Loucy (cell line): ENCODE measurements at regions not wholly inside any gene's neighbourhood (a gene's known extent, or its start where the extent isn't known, plus 50 kb on each side); places are given as distances from the start of the nearest gene placed in this dataset.
"Not testable (repeated sequence)": the region's sequence is repeated elsewhere in the genome, so short reads cannot be mapped to it uniquely, and the experiment has no call there.

Experiments
- H2AFZ ChIP-seq: fragments of 200-600 bp; sonication (generic); 2 replicates; pipeline ENCODE4 v1.6.0; 2016; ENCODE audit warnings: antibody characterized with exemption, mild to moderate bottlenecking, low read length, moderate library complexity
- H3F3A ChIP-seq: fragments of 200-600 bp; 2 replicates; pipeline ENCODE4 v1.6.0; 2016; ENCODE audit warnings: antibody characterized with exemption, low read depth, mild to moderate bottlenecking
- H3K27me3 ChIP-seq: fragments of 200-600 bp; sonication (generic); 2 replicates; pipeline ENCODE4 v1.6.1; 2014; ENCODE audit warnings: low read length, mild to moderate bottlenecking; ENCODE audit not compliant: insufficient read depth, poor library complexity, severe bottlenecking
- H3K36me3 ChIP-seq: fragments of 200-600 bp; sonication (generic); 2 replicates; pipeline ENCODE4 v1.6.1; 2016; ENCODE audit warnings: low read length; ENCODE audit not compliant: insufficient read depth
- H3K4me1 ChIP-seq: fragments of 200-600 bp; sonication (generic); 2 replicates; pipeline ENCODE4 v1.5.1; 2014; ENCODE audit warnings: low read length, mild to moderate bottlenecking; ENCODE audit not compliant: insufficient read depth, poor library complexity, severe bottlenecking
- H3K4me2 ChIP-seq: fragments of 200-600 bp; sonication (generic); 2 replicates; pipeline ENCODE4 v1.6.0; 2014; ENCODE audit warnings: antibody characterized with exemption, low read length, low read depth, mild to moderate bottlenecking; ENCODE audit not compliant: poor library complexity, severe bottlenecking
- H3K4me3 ChIP-seq: fragments of 200-600 bp; sonication (generic); 2 replicates; pipeline ENCODE4 v1.5.1; 2014; ENCODE audit warnings: low read length, mild to moderate bottlenecking, mixed read lengths; ENCODE audit not compliant: poor library complexity, severe bottlenecking
- H3K79me2 ChIP-seq: fragments of 200-600 bp; sonication (generic); 2 replicates; pipeline ENCODE4 v1.6.1; 2014; ENCODE audit warnings: low read length; ENCODE audit not compliant: insufficient read depth
- H3K9ac ChIP-seq: fragments of 200-600 bp; sonication (generic); 2 replicates; pipeline ENCODE4 v1.6.0; 2014; ENCODE audit warnings: mild to moderate bottlenecking, low read depth, low read length, moderate library complexity; ENCODE audit not compliant: poor library complexity, severe bottlenecking
- H3K9me2 ChIP-seq: fragments of 200-600 bp; sonication (generic); replicated peaks from 2 replicates; pipeline ENCODE4 v1.6.1; 2016; ENCODE audit warnings: low read depth, low read length, mixed read lengths
- H3K9me3 ChIP-seq: fragments of 200-600 bp; sonication (generic); 2 replicates; pipeline ENCODE4 v1.6.1; 2014; ENCODE audit warnings: mild to moderate bottlenecking, antibody characterized with exemption, low read length, low read depth; ENCODE audit not compliant: insufficient read depth
- H4K20me1 ChIP-seq: fragments of 200-600 bp; sonication (generic); 2 replicates; pipeline ENCODE4 v1.6.0; 2014; ENCODE audit warnings: antibody characterized with exemption, low read length, mild to moderate bottlenecking; ENCODE audit not compliant: insufficient read depth, poor library complexity, severe bottlenecking

DNA sequence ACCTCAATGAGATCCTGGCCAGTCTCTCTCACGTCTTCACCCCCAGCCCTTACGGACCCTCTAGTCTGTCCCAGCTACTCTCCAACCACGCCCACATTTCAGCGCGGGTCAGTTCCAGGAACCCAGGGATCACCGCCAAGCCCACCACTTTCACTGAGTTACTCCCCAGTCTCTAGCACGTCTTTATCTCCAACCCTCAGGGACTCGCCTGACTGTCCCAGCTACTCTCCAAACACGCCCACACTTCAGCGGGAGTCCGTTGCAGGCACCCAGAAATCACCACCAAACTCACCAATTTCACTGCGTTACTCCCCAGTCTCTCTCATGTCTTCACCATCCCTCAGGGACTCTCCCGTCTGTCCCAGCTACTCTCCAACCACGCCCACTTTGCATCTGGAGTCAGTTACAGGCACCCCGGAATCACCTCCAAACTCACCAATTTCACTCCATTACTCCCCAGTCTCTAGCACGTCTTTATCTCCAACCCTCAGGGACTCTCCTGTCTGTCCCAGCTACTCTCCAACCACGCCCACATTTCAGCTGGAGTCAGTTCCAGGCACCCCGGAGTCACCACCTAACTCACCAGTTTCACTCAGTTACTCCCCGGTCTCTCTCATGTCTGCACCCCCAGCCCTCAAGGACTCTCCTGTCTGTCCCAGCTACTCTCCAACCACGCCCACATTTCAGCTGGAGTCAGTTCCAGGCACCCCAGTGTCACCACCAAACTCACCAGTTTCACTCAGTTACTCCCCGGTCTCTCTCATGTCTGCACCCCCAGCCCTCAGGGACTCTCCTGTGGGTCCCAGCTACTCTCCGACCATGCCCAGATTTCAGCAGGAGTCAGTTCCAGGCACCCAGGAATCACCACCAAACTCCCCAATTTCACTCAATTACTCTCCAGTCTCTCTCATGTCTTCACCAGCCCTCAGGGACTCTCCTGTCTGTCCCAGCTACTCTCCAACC lies 336.8 kb downstream of the CWH43 start:
- not testable (repeated sequence) for H2AFZ ChIP-seq, H3K4me3 ChIP-seq, H3K9me2 ChIP-seq, H3K9ac ChIP-seq, H3K27me3 ChIP-seq, H3K79me2 ChIP-seq, H3K36me3 ChIP-seq, H3F3A ChIP-seq, H3K4me1 ChIP-seq, H3K4me2 ChIP-seq, H4K20me1 ChIP-seq, H3K9me3 ChIP-seq

DNA sequence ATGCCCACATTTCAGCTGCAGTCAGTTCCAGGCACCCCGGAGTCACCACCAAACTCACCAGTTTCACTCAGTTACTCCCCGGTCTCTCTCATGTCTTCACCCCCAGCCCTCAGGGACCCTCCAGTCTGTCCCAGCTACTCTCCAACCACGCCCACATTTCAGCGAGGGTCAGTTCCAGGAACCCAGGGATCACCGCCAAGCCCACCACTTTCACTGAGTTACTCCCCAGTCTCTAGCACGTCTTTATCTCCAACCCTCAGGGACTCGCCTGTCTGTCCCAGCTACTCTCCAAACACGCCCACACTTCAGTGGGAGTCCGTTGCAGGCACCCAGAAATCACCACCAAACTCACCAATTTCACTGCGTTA lies 337.5 kb downstream of the CWH43 start:
- H3K4me1 ChIP-seq, H3K9ac ChIP-seq, H3K9me2 ChIP-seq, H3K4me3 ChIP-seq, H2AFZ ChIP-seq, H3K79me2 ChIP-seq, H4K20me1 ChIP-seq, H3K9me3 ChIP-seq, H3K27me3 ChIP-seq, H3K4me2 ChIP-seq, H3K36me3 ChIP-seq, H3F3A ChIP-seq: not testable (repeated sequence)
